ENCODE measurements at regions not wholly inside any gene's neighbourhood (a gene's known extent, or its start where the extent isn't known, plus 50 kb on each side); places are given as distances from the start of the nearest gene placed in this dataset.

- Histone ChIP-seq H3K4me1 (peaks cover 0 to 11% (median 6%) of the 10 kb centered on the region in 4 donors), H3K27ac (peak overlapping the region in 3 of 4 donors; percentile 23 to 32 (median 32)), H3K4me3 (no peak overlapping the region), H3K27me3 (no peaks in the 10 kb centered on the region), H3K36me3 (no peaks in the 10 kb centered on the region), H3K9me3 (no peaks in the 10 kb centered on the region)
- ATAC-seq (ENCODE audit: low FRiP score in 2 of 2) = no peak
- DNase-seq = no peak
- TF ChIP-seq EP300 (IDR thresholded peaks at IDR 0.05) (no peak), POLR2AphosphoS5 (IDR thresholded peaks at IDR 0.05) (no peak), POLR2A (IDR thresholded peaks at IDR 0.05) (no peak), CTCF (IDR thresholded peaks at IDR 0.05) (no peak)
- WGBS, 2 donors = 65 to 79% methylated on average over 1 of the region's 1 CpG
Observed at GRCh38 chr3:28940994-28941393, 339.9 kb upstream of the RBMS3 start.

GRCh38 chr3:28947061-28947460 lies 333.8 kb upstream of the RBMS3 start:
- TF ChIP-seq POLR2AphosphoS5 (IDR thresholded peaks at IDR 0.05) = no peak
- no peaks in the 10 kb centered on the region for H3K9me3 ChIP-seq
- no peak overlapping the region for H3K4me3 ChIP-seq
- DNase-seq = no peak
- H3K4me1 ChIP-seq = peaks cover 0 to 3% (median 0%) of the 10 kb centered on the region in 4 donors
- H3K27ac ChIP-seq = no peak overlapping the region
- H3K27me3 ChIP-seq = no peaks in the 10 kb centered on the region
- WGBS, 2 donors = 63 to 64% methylated on average over 2 of the region's 2 CpGs
- H3K36me3 ChIP-seq = no peaks in the 10 kb centered on the region
- ATAC-seq (ENCODE audit: low FRiP score in 2 of 2) = no peak

GRCh38 chr3:28947751-28948150 lies 333.1 kb upstream of the RBMS3 start:
- Histone ChIP-seq H3K9me3 (no peaks in the 10 kb centered on the region), H3K4me3 (no peak overlapping the region), H3K4me1 (peaks cover 0 to 2% (median 0%) of the 10 kb centered on the region in 4 donors), H3K27me3 (no peaks in the 10 kb centered on the region), H3K27ac (no peak overlapping the region), H3K36me3 (no peaks in the 10 kb centered on the region)
- TF ChIP-seq POLR2A (IDR thresholded peaks at IDR 0.05) (no peak), EP300 (IDR thresholded peaks at IDR 0.05) (no peak), POLR2AphosphoS5 (IDR thresholded peaks at IDR 0.05) (no peak), CTCF (IDR thresholded peaks at IDR 0.05) (no peak)
- DNase-seq = no peak
- 77 to 84% methylated on average over 2 of the region's 2 CpGs for WGBS, 2 donors
- no peak for ATAC-seq (ENCODE audit: low FRiP score in 2 of 2)

GRCh38 chr3:28948685-28949084 lies 332.2 kb upstream of the RBMS3 start:
- H3K36me3 ChIP-seq = no peaks in the 10 kb centered on the region
- H3K4me1 ChIP-seq = no peaks in the 10 kb centered on the region
- H3K9me3 ChIP-seq = no peaks in the 10 kb centered on the region
- no peak overlapping the region for H3K27ac ChIP-seq
- TF ChIP-seq EP300 (IDR thresholded peaks at IDR 0.05) = no peak
- no peak for TF ChIP-seq POLR2AphosphoS5 (IDR thresholded peaks at IDR 0.05)
- TF ChIP-seq CTCF (IDR thresholded peaks at IDR 0.05) = no peak
- TF ChIP-seq POLR2A (IDR thresholded peaks at IDR 0.05) = no peak
- H3K4me3 ChIP-seq = no peak overlapping the region
- ATAC-seq (ENCODE audit: low FRiP score in 2 of 2) (no peak), DNase-seq (no peak)
- H3K27me3 ChIP-seq = no peaks in the 10 kb centered on the region

GRCh38 chr3:28949580-28949979 lies 331.3 kb upstream of the RBMS3 start:
- H3K27me3 ChIP-seq = no peaks in the 10 kb centered on the region

More at GRCh38 chr3:28949580-28949979, 331.3 kb upstream of the RBMS3 start:
- 88 to 97% methylated on average over 1 of the region's 1 CpG for WGBS, 2 donors
- ATAC-seq (ENCODE audit: low FRiP score in 2 of 2) = no peak
- no peak for DNase-seq
- Histone ChIP-seq H3K4me3 (no peak overlapping the region), H3K4me1 (no peaks in the 10 kb centered on the region), H3K36me3 (no peaks in the 10 kb centered on the region), H3K9me3 (no peaks in the 10 kb centered on the region), H3K27ac (no peak overlapping the region)
- TF ChIP-seq POLR2A (IDR thresholded peaks at IDR 0.05) = no peak
- no peak for TF ChIP-seq EP300 (IDR thresholded peaks at IDR 0.05)
- no peak for TF ChIP-seq POLR2AphosphoS5 (IDR thresholded peaks at IDR 0.05)
- no peak for TF ChIP-seq CTCF (IDR thresholded peaks at IDR 0.05)

All from upper lobe of left lung (tissue), 6 donors.